CD4-positive, alpha-beta T cell treated with Interleukin-6 at 100 ng/mL for 8 hours (primary cell): ENCODE measurements at regions not wholly inside any gene's neighbourhood (a gene's known extent, or its start where the extent isn't known, plus 50 kb on each side); places are given as distances from the start of the nearest gene placed in this dataset.

Experiments
- DNase-seq: peaks from one replicate; pipeline ENCODE4 v3.0.0-alpha.2; 2020; ENCODE audit warnings: mixed read lengths, low spot score

DNA sequence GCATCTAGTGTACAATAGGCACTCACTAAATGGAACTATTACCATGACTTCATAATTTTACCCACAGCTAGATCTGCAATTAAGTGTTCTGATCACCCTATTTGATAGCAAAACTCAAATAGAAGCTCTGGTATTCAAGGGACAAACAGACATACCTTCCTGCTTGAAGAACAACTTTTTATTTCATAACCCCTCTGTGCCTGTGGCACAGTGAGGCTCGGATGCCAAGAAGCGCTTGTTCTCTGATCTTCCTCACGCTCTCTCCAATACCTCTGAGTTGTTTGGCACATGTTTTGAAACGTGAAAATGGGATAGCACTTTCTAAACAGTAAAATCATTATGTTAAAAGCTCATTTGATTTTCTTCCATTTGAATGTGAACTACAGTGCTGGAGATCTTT is 232.0 kb downstream of the KLF5 start:
- DNase-seq, result no peak

DNA sequence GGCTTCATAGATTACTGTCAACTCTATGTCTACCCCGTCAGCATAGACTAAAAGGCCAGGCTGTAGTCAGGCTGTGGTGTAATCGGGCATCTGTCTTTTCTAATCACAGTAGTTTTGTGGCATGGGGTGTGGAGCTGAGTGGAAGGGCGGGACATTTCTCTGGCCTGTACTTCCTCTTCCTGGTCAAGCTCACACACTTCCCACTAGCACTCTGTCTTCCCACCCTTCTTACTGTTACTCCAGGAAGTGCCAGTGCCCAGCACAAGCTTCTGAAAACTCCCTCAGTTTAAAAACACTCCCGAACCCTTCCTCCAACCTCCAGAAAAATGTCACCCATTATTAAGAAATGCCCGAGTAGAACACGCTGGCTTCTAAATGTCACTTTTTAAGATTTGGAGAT is 229.8 kb downstream of the KLF5 start:
- DNase-seq, result no peak

DNA sequence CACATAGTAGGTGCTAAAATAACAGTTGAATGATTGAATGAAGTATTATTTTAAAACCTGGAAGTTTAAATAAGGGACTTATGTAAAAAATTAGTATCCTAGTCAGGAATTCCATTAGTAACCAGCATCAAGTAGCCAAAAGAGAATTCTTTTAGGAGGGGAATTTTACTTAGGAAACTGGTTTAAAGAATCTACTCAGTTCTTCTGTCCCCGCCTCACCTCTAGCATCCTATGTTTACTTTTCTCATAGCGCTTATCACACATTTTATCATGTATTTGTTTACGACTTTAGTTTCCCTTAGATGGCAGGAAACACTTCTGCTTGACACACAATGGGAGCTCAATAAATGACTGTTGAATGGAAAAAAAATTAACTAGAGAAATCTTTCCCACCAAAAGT is 229.0 kb downstream of the KLF5 start:
- no peak for DNase-seq

DNA sequence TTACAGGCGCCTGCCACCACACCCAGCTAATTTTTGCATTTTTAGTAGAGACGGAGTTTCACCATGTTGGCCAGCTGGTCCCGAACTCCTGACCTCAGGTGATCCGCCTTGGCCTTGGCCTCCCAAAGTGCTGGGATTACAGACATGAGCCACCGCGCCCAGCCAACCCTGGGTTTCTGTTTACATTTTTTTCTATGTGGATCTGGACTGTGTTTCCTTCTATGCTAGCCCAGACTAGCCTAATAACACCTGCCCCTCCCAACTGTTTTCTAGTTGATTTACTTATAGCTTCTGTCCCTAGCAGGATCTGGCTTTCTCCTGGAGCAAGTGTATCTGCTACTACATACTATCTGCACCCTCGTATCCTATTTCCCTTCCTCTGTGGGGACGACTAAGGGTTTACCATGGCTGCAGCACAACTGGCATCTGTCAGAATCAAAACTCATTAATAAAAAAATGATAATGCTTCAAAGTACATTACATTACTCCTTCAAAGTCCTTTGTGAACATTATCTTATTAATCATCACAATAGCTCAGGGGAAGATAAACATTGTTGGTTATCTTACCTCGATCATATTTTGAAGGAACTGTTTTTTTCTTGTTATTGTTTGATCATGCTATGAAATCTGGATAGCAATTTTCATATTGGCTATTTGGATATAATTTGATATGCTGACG is 228.3 kb downstream of the KLF5 start:
- DNase-seq, result no peak

DNA sequence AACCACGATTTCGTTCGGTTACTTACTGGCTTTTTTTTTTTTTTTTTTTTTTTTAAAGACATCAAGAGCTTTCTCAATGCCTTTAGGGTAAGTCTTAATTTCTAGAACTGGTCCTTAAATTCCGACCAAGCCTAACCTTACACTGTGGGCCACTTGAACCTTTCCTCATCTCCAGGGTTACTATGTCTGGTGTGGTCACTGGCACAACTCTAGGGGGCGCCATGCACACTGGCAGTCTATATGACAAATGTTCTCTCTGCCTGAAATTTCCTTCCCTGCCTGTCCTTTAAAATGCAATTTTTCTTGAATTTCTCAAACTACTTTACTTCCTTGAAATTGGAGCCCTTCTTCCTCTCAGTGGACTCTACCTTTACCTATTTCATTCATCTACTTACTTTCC is 227.4 kb downstream of the KLF5 start:
- DNase-seq, result no peak

DNA sequence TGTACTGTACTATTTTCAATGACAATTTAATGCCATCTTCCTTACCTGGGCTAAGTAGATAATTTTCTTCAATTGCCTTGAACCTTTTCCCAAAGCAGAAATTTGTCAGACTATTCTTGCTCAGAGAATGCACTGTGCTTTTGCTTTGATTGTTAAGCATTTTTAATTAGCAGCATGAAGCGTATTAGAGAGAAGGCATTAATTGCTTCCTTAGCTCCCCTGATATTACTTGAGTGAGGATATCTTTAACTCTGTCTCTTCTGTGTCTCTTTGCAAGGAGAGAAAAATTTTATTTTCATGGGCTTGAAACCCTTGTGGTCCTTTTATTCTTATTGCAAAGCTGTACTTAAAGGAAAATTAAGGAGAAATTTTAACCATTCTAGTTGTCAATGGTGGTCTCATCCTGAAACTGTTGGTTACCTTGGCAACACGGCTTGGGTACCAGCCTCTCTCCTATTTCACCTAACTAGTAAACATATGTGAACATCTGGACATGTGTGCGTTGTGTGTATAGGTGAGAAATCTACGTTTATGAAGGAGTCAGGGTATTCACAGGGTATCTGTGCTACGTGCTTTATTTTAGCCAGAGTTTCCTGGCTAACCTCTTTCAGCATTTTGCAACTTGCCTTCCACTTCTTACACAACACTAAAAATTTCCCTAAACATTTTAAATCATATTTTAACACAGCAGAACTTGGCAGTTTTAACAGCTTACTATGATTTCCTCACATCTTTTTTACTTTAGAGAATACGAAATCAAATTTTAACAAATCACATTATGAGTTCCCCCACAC is 225.5 kb downstream of the KLF5 start:
- DNase-seq, result no peak

DNA sequence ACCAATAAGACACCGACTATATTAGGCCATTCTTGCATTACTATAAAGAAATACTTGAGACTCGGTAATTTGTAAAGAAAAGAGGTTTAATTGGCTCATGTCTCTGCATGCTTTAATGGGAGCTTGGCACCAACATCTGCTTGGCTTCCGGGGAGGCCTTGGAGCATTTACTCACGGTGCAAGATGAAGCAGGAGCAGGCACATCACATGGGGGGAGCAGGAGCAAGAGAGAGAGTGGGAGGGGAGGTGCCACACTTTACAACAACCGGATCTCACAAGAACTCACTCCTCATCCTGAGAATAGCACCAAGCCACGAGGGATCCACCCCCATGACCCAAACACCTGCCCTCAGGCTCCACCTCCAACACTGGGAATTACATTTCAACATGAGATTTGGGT is 224.8 kb downstream of the KLF5 start:
- no peak for DNase-seq

DNA sequence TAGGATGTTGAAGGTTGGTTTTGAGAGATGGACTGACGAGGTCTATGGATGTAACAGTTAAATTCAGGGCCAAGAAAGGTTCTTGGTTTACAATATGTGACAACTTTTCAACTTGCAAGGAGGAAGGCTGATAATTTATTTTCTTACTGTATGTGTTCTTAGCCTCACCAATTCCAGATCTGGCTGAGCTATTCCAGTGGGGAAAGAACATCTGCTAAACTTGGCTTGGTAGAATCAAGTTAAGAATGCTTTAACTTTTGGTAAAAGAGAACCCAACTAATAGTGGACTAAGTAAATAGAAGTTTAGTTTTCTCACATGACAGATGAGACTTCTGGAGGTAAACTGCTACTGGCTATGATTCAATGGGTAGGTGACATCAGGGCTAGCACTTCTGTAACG is 222.9 kb downstream of the KLF5 start:
- DNase-seq, result no peak

DNA sequence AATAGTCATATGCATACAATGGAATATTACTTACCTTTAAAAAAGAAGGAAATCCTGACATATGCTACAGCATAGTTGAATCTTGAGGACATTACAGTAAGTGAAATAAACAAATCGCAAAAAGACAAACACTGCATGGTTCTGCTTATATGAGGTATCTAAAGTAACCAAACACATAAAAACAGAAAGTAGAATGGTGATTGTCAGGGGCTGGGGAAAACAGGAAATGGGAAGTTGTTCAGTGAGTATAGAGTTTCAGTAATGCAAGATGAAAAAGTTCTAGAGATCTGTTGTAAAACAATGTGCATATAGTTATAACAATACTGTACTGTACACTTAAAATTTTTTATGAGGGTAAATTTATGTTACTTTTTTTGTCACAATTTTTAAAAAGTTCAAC is 219.4 kb downstream of the KLF5 start:
- no peak for DNase-seq

DNA sequence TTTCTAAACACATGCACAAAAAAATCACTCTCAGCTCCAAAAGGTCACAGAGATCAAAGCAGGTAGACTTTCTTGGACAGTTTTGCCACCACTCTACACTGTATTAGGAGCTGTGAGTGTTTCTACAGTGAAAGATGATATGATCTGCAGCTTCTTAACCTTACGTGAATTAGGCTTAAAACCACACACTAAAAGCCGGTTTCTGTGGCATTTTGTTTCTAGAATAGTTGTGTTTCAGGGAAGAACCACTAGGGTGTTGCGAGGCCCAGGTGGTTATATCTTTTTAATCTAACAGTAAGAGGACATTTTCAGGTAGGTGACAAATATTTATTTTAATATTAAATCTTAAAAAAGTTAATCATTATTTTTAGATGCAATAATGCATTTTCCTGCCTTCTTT is 216.4 kb downstream of the KLF5 start:
- DNase-seq, result no peak

DNA sequence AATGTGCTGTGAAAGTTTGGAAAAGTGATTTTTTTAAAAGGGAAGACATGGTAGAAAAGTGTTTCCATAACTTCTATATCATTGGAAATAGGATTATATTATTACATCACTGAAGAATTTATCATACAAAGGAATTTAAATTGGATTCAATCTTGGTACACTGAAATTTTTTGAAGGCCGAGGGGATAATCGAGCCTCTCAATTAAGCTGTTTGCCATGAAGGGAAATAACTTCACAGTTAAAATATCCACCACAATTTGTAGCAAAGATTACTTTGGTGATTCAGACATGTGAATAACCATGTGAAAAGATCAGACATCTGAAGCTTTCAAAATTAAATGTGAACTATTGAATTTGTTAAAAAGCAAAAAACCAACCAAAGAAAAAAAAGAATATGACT is 215.3 kb downstream of the KLF5 start:
- no peak for DNase-seq

DNA sequence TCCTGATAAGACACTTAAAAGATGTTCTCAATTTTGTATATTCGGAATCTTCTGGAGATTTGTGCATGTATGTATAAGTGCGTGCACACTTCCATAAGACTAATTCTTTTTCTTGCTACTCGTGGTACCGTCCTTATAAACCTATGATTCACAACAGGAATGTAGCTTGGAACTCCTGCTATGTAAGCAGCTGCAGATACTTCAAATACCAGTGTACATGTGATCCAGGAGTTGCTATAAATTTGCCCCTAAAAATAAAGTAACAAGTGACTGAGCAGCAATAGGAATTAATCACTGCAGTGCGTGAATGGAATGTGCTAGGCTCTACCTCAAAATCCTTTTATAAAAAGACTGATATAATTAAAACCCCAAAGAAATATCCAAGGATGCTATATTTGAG is 214.9 kb downstream of the KLF5 start:
- DNase-seq, result no peak

DNA sequence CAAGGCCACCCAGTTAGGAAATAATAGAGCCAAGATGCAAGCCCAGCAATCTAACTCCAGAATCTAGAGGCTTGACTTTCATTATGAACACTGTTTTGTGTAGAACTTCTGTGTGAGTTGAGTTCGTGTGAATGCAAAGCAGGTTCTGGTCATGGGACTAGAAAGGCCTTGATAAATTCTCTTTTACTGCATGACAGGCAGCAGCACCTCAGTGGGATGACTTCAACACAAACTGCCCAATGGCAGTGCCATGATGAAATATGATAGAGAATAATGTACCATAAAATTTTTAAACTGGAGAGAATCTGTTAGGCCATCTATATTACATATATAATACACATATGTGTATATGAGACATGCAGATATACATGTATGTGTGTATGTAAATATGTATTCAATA is 214.5 kb downstream of the KLF5 start:
- no peak for DNase-seq

DNA sequence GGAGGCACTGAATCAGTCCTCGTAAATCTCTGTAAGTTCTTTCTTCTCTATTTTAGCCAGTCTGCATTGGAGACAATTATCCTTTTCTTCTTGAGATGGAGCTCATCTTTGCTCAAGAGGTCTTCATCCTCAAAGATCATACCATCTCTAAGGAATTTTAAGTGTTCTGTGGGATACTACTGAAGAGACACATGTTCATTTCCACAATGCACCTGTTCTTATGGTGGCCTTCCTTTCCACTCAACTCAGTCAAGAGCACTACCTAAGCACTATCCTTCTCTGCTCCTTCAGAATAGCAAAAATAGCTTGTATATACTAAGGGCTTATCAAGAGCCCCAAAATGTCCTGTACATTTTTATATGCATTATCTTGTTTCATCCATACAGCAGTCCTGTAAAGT is 214.0 kb downstream of the KLF5 start:
- DNase-seq, result no peak

DNA sequence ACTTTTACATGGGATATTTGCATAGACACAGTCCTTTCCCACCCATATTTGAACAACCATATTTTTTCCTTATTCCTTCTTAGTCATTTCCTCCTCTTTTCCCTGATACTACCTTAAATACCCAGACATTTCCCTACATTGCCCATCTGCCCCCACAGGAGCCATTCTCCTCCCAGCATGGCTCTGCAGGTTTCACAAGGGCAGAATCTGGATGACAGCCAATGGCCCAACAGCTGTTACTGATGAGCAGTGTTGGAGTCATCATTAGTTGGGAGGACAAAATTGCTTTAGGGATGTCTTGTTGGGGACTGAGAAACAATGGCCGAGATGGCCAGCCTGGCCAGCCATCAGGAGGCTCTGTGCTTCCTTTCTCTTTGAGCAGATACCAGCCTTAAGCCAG is 209.5 kb downstream of the KLF5 start:
- DNase-seq, result no peak

DNA sequence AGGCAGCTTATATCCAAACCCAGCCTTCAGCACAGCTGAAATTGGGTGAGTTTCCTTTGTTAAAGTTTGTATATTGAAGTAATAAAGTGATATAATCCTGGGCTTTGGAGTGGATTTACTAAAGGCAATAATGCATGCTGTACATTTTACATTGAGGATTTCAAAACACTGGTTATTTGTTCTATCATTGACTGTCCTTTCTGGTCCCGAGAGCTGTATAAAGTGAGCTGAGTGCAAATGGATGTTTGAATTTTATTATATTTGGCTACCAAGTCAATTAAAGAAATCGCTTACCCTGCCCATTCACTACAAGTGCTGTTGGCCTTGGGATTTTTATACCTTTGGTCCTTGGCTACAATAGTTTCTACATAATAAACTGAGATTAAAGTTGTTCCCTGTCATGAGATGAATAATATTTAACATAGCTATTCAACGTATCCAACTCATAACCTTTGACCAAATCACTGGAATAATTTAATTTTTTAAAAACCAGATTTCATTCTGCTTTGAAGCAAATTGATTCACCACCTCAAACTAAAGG is 207.9 kb downstream of the KLF5 start:
- DNase-seq, result no peak

DNA sequence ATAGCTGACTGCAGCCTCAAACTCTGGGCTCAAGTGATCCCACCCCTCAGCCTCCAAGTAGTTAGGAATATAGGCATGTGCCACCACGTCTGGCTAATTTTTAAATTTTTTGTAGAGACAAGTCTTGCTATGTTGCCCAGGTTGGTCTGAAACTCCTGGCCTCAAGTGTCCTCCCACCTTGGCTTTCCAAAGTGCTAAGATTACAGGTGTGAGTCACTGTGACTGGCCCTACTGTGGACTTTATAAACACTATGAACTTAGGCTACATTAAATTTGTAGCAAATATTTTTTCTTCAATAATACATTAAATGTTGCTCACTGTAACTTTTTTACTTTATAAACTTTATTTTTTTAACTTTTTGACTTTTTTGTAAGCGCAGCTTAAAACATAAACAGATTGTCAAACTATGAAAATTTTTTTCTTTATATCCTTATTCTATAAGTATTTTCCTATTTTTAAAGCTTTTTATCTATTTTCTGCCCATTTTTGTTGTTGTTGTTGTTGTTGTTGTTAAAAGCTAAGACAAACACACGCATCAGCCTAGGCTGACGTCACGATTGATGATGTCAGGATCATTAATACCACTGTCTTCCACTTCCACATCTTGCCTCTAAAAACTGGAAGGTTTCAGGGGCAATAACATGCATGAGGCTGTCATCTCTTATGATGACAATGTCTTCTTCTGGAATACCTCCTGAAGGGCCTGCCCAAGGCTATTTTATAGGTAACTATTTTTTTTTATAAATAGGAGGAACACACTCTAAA is 204.2 kb downstream of the KLF5 start:
- DNase-seq, result no peak

DNA sequence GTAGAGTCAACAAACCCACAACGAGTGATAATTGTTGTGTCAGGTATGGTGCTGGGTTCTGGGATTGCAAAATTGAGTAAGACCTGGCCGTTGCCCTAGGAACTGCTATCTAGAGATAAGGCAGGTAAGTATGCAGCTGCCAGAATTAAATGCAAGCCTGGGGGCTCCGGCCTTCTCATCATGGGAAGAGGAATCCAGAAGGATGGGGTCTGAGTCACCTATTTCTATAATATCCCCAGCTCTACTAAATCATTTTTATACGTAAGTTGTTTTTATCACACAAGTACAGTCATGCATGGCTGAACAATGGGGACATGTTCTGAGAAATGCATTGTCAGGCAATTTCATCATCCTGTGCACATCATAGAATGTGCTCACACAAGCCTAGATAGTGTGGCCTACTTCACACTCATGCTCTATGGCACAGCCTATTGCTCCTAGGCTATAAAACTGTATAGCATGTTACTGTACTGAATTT is 203.0 kb downstream of the KLF5 start:
- DNase-seq, result no peak

DNA sequence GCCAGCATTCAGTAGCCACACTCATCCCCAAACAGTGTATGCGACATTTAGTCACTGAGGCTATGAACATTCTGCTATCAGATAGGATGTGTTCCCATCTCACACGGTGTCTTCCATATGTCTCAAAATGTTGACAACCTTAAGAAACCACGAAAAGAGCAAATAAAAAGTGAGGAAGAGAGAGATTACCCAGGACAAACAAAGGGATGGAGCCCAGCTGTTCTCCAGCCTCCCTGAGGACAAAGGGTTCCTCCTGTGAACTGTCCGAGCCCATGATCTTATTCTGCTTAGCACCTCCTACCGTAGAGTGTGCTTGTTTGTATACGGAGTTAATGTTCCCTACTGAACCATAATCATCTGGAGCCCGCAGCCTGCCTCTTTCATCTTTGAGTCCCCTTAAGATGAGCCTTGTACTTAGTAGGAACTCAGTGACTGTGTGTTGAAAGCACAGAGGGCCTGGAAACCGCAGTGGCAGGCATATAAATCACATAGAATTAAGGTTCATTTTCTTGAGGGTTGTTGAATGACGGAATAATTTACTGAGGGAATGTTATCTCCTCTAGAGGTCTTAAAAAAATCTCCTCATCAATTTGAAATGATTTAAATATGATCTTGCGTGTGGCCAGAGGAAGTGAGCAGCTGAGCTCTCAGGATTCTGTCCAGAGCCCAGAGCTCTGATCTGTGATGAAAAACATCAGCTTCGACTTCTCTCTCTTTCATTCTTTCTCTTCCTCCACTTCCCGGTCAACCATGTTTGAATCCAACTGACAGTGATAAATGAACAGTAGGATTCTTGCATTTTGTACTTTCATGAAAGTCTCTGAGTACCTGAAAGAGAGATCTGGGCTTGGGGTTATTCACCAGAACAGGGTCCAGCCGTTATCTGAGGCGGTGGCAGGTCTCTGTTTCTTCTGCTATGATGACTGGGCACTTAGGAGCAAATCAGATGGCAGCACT is 200.5 kb downstream of the KLF5 start:
- no peak for DNase-seq

DNA sequence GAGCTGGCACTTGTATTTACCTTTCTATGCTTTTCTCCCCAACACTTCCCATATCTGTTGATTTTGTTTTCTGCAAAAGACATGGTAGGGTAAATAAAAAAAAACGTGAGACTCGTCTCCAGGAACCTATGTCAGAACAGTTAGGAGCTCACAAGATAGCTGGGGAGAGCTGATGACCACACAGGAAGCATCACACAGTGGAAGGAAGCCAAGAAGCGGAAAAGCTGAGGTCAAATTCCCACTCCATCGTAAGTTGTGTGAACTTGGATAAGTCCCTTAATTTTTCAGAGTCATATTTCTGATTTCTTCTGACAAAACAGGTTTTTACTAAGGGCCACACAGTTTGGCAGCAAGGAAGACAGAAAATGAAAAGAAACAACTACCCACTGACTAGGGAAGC is 199.6 kb downstream of the KLF5 start:
- no peak for DNase-seq

DNA sequence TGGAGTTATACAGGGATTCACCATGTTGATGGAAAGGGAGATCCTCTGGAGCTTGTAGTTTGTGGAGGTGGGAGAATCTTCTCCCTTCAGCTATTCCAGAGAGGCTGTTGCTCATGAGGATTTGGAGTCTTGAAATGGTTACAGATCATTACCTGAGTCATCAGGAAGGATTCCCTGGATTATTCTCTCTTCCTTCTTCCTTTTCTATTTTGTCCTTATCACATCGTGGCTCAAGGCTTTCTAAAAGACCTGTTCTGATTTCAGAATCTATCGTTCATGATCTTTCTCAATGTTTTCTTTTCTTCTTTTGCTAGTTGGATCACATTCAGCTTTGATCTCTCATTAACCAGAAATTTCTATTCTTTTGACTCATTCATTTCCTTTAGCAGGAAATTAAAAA is 196.0 kb downstream of the KLF5 start:
- DNase-seq, result no peak
